ENCODE measurements at regions not wholly inside any gene's neighbourhood (a gene's known extent, or its start where the extent isn't known, plus 50 kb on each side); places are given as distances from the start of the nearest gene placed in this dataset.
A peak's percentile ranks its signal among the peaks of the same experiment; 100 is the strongest.

DNA sequence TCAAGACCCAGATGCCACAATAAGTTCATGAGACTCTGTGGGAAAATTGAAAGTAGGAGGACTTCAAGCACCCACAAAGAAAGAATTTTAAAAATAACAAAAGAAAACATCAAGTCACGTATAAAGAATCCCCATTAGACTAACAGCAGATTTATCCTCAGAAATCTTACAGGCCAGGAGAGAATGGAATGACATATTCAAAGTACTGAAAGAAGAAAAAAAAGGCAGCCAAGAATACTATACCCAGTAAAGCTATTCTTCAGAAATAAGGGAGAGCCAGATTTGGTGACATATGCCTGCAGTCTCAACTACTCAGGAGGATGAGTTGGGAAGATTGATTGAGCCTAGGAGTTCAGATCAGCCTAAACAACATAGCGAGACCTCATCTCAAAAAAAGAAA lies 84.3 kb upstream of the CD53 start:
- Histone ChIP-seq H3K27me3 (replicated peaks in 1 of 4; ENCODE audit: control extremely low read depth in 1 of 4, control insufficient read depth in 3 of 4, insufficient read depth in 4 of 4, low read length in 3 of 4) (no peaks in the 10 kb centered on the region), H2AFZ (ENCODE audit: insufficient read depth, low read depth, low read length, poor library complexity, severe bottlenecking) (peak overlapping the region; percentile 2), H3K27ac (ENCODE audit: low read length in 2 of 2) (peak overlapping the region; percentile 63 to 90), H3K36me3 (replicated peaks in 1 of 2; ENCODE audit: control extremely low read depth in 1 of 2, control insufficient read depth in 1 of 2, extremely low read depth in 1 of 2, insufficient read depth in 2 of 2, low read length in 1 of 2) (no peaks in the 10 kb centered on the region), H3K9ac (ENCODE audit: low read length) (no peak overlapping the region), H3K9me3 (ENCODE audit: control extremely low read depth in 1 of 3, control insufficient read depth in 2 of 3, insufficient read depth in 1 of 3, low read length in 2 of 3) (peaks cover 5 to 12% (median 10%) of the 10 kb centered on the region in 3 donors), H3K4me1 (ENCODE audit: control insufficient read depth in 2 of 2, insufficient read depth in 2 of 2, low read length in 2 of 2) (peaks cover 47% of the 10 kb centered on the region in 2 donors), H3K79me2 (ENCODE audit: control insufficient read depth, insufficient read depth, low read length) (peaks cover 8% of the 10 kb centered on the region), H3K4me2 (replicated peaks; ENCODE audit: low read depth, low read length, poor library complexity, severe bottlenecking) (peak overlapping the region; percentile 80), H3K4me3 (ENCODE audit: control extremely low read depth in 1 of 5, extremely low read depth in 1 of 5, insufficient read depth in 1 of 5, low read depth in 2 of 5, low read length in 4 of 5) (peak overlapping the region in 1 of 5 experiments; percentile 57), H4K20me1 (ENCODE audit: control insufficient read depth, insufficient read depth, low read length, poor library complexity, severe bottlenecking) (no peaks in the 10 kb centered on the region)
- Mint-ChIP-seq H3K27ac (peak overlapping the region; percentile 99), H3K4me1 (peaks cover 53% of the 10 kb centered on the region), H3K27me3 (no peaks in the 10 kb centered on the region), H3K4me3 (no peak overlapping the region), H3K9me3 (ENCODE audit: insufficient read depth) (peaks cover 16% of the 10 kb centered on the region)
- intact Hi-C loops (cut with micrococcal nuclease): loop anchor here (5.0 to 10.0 kb wide), 4 partner anchors 244 to 556 kb away; partner anchors contain the start of gene DENND2D
- no peak for DNase-seq
- ChIA-PET CTCF (interaction anchor here (1.0 to 3.9 kb wide), 3 partner anchors 39 to 204 kb away, joined by 3 to 88 read pairs (median 5); no protein-coding TSS in a partner anchor), POLR2A (no interaction called here)
- TF ChIP-seq CTCF (IDR thresholded peaks at IDR 0.05) (no peak), EZH2 (IDR thresholded peaks at IDR 0.05; ENCODE audit: borderline replicate concordance, insufficient read depth, low read depth, low read length, poor library complexity, severe bottlenecking) (no peak)
- WGBS (ENCODE audit: insufficient coverage): no CpG with 5 or more reads among the region's 2 CpGs
- ATAC-seq (ENCODE audit: low read depth): no peak

DNA sequence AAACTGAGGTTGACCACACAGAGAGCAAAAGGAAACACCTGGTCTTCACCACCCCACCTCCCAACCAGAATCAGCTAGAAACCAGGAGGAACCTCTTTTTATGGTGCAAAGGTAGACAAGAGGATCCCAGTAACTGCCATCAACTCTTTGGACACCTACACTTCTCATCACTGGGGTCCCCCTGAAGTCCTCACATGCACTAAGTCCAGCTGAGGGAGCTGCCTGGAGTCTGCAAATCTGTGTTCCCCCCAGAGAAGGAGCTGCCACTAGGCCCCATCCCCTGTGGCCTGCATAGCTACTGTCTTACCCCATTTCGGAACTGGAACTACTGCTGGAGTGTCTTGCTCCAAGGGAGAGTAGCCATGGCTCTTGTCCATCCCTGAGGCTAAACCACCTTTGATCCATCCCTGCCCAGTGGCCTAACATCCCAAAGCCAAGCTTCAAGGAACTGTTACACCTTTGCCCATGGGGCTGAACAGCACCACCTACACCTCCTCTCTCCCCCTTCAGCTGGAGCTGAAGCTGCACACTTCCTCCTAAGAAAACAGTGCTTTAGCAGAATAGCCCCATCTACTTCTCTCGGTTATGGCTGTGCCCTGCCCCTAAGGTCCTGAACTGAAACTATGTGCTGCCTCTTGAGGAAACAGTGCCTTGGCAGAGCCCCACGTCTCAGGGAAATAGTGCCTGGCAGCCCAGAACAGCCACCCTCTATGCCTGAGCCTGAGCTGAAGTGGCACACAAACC lies 85.4 kb upstream of the CD53 start:
- Histone ChIP-seq H3K9ac (ENCODE audit: low read length) (peak overlapping the region; percentile 47), H3K27ac (ENCODE audit: low read length in 2 of 2) (peak overlapping the region; percentile 63 to 90), H4K20me1 (ENCODE audit: control insufficient read depth, insufficient read depth, low read length, poor library complexity, severe bottlenecking) (no peaks in the 10 kb centered on the region), H3K4me3 (ENCODE audit: control extremely low read depth in 1 of 5, extremely low read depth in 1 of 5, insufficient read depth in 1 of 5, low read depth in 2 of 5, low read length in 4 of 5) (peak overlapping the region; percentile 9 to 57 (median 40)), H3K4me1 (ENCODE audit: control insufficient read depth in 2 of 2, insufficient read depth in 2 of 2, low read length in 2 of 2) (peaks cover 56% of the 10 kb centered on the region in 2 donors), H3K79me2 (ENCODE audit: control insufficient read depth, insufficient read depth, low read length) (peaks cover 19% of the 10 kb centered on the region), H3K27me3 (replicated peaks in 1 of 4; ENCODE audit: control extremely low read depth in 1 of 4, control insufficient read depth in 3 of 4, insufficient read depth in 4 of 4, low read length in 3 of 4) (no peaks in the 10 kb centered on the region), H3K4me2 (replicated peaks; ENCODE audit: low read depth, low read length, poor library complexity, severe bottlenecking) (peak overlapping the region; percentile 80), H3K9me3 (ENCODE audit: control extremely low read depth in 1 of 3, control insufficient read depth in 2 of 3, insufficient read depth in 1 of 3, low read length in 2 of 3) (peaks cover 5 to 12% (median 10%) of the 10 kb centered on the region in 3 donors), H3K36me3 (replicated peaks in 1 of 2; ENCODE audit: control extremely low read depth in 1 of 2, control insufficient read depth in 1 of 2, extremely low read depth in 1 of 2, insufficient read depth in 2 of 2, low read length in 1 of 2) (no peaks in the 10 kb centered on the region), H2AFZ (ENCODE audit: insufficient read depth, low read depth, low read length, poor library complexity, severe bottlenecking) (peak overlapping the region; percentile 4)
- peak; percentile 78 for ATAC-seq (ENCODE audit: low read depth)
- WGBS (ENCODE audit: insufficient coverage): 8% methylated on average over 3 of the region's 3 CpGs
- no peaks in the 10 kb centered on the region for H3K27me3 Mint-ChIP-seq
- CTCF ChIA-PET: interaction anchor here (0.8 to 10.4 kb wide), 31 partner anchors 10 to 720 kb away, joined by 3 to 216 read pairs (median 5); partner anchors contain the start of genes CD53 and LRIF1
- POLR2A ChIA-PET: interaction anchor here (0.6 to 2.6 kb wide), 7 partner anchors 85 to 1687 kb away, joined by 3 to 21 read pairs (median 6); partner anchors contain the start of genes CD53 and LRIF1
- DNase-seq: peak; percentile 88
- peak overlapping the region; percentile 75 for H3K4me3 Mint-ChIP-seq
- peaks cover 65% of the 10 kb centered on the region for H3K4me1 Mint-ChIP-seq
- intact Hi-C loops (cut with micrococcal nuclease): loop anchor here (1.0 to 10.0 kb wide), 9 partner anchors 43 to 557 kb away; partner anchors contain the start of genes DENND2D and LRIF1
- TF ChIP-seq CTCF (IDR thresholded peaks at IDR 0.05) (no peak), EZH2 (IDR thresholded peaks at IDR 0.05; ENCODE audit: borderline replicate concordance, insufficient read depth, low read depth, low read length, poor library complexity, severe bottlenecking) (no peak)
- peak overlapping the region; percentile 99 for H3K27ac Mint-ChIP-seq
- H3K9me3 Mint-ChIP-seq (ENCODE audit: insufficient read depth): peaks cover 11% of the 10 kb centered on the region
